Activated CD8-positive, alpha-beta T cell treated with anti-CD3 and anti-CD28 coated beads, Interleukin-2, amount 10 ng/mL, durations not matched to agents 7 days and 5 days (primary cell): ENCODE measurements at regions not wholly inside any gene's neighbourhood (a gene's known extent, or its start where the extent isn't known, plus 50 kb on each side); places are given as distances from the start of the nearest gene placed in this dataset.

Experiments used
- ATAC-seq: fragments of 150-1000 bp; cut with Tn5 transposase; one replicate; pipeline ENCODE4 v1.10.0; 2021; ENCODE audit warnings: moderate library complexity
- CTCF ChIA-PET: fragments of 350-600 bp; sonication (Branson Sonifier 250); formaldehyde crosslinking; loops from one replicate; lab custom pipeline; 2021; ENCODE audit warnings: antibody characterized with exemption; lab: Charles Lee
- POLR2A ChIA-PET: fragments of 350-600 bp; sonication (Branson Sonifier 250); formaldehyde crosslinking; loops from one replicate; lab custom pipeline; 2021; ENCODE audit warnings: antibody characterized with exemption; lab: Charles Lee
- DNase-seq: peaks from one replicate; pipeline ENCODE4 v3.0.0-alpha.2; 2020
- H3K27ac Mint-ChIP-seq: one replicate; pipeline ENCODE4 v1.8.0; 2021; ENCODE audit warnings: mild to moderate bottlenecking, mixed read lengths
- H3K27me3 Mint-ChIP-seq: one replicate; pipeline ENCODE4 v1.8.0; 2021; ENCODE audit warnings: low read depth, mixed read lengths
- H3K36me3 Mint-ChIP-seq: one replicate; pipeline ENCODE4 v1.8.0; 2021; ENCODE audit warnings: low read depth, mixed read lengths
- H3K4me1 Mint-ChIP-seq: one replicate; pipeline ENCODE4 v1.8.0; 2021; ENCODE audit warnings: low read depth, mixed read lengths
- H3K4me3 Mint-ChIP-seq: one replicate; pipeline ENCODE4 v1.8.0; 2021; ENCODE audit warnings: mild to moderate bottlenecking, mixed read lengths
- H3K9me3 Mint-ChIP-seq: one replicate; pipeline ENCODE4 v1.8.0; 2022; ENCODE audit warnings: mixed read lengths; ENCODE audit not compliant: insufficient read depth

DNA sequence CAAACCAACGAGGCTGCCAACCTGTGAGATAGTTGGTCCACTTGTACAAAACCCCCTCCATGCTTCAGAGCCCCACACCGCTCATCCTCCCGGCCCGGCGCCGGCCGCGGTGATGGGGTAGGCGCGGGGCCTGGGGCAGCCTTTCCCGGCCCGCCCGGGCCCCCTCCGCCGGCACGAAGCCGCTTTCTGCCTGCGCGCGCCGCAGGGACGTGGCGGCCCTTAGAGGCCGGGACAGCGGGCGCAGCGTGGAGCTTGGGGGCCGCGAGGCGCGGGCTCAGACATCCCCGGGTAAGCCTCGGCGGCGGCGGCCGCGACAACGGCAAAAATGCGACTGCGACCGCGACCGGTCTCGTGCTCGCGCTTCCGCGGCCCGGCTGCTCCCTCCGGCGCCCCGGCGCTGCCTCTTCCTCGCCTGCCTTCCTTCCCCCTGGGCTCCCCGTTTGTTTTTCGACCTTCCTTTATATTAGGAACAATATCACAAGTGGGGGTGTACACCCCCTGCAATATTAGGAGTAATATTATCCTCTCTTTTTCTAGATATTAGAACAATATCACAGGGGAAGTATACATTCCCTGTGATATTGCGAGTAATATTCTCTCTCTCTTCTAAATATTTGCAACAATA, 53.9 kb upstream of the CEACAM21 start:
- ChIA-PET CTCF (interaction anchor here (2.1 kb wide), 1 partner anchor 73 kb away, joined by 11 read pairs; no protein-coding TSS in a partner anchor), POLR2A (no interaction called here)
- ATAC-seq (peak; percentile 87), DNase-seq (peak; percentile 64)
- Mint-ChIP-seq H3K36me3 (no peaks in the 10 kb centered on the region), H3K27ac (peak overlapping the region; percentile 43), H3K27me3 (peaks cover 43% of the 10 kb centered on the region), H3K4me1 (peaks cover 18% of the 10 kb centered on the region), H3K9me3 (no peaks in the 10 kb centered on the region), H3K4me3 (peak overlapping the region; percentile 73)

DNA sequence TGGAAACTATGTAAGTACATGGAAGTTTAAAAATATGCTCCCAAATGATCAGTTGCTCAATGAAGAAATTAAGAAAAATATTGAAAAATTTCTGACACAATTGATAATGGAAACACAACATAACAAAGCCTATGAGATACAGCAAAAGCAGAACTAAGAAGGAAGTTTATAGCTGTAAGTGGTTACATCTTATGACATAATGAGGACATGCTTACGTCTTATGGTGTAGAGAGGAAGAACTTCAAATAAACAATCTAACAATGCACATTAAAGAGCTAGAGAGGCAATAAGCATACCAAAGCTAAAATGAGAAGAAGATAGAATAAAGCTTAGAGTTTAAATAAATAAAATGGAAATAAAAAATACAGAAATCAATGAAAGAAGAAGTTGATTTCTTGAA, 50.0 kb upstream of the CEACAM21 start:
- CTCF ChIA-PET = interaction anchor here (0.7 to 0.8 kb wide), 2 partner anchors 76 to 77 kb away, joined by 3 read pairs; no protein-coding TSS in a partner anchor
- ATAC-seq = no peak
- POLR2A ChIA-PET = no interaction called here

More for the DNA sequence above, 50.0 kb upstream of the CEACAM21 start:
- H3K9me3 Mint-ChIP-seq = peaks cover 14% of the 10 kb centered on the region
- no peak for DNase-seq
- H3K4me3 Mint-ChIP-seq = no peak overlapping the region
- peaks cover 47% of the 10 kb centered on the region for H3K4me1 Mint-ChIP-seq
- peaks cover 47% of the 10 kb centered on the region for H3K27me3 Mint-ChIP-seq
- H3K36me3 Mint-ChIP-seq = peaks cover 21% of the 10 kb centered on the region
- H3K27ac Mint-ChIP-seq = no peak overlapping the region
